MG63 (cell line): ENCODE measurements at regions not wholly inside any gene's neighbourhood (a gene's known extent, or its start where the extent isn't known, plus 50 kb on each side); places are given as distances from the start of the nearest gene placed in this dataset.
"Not testable (repeated sequence)": the region's sequence is repeated elsewhere in the genome, so short reads cannot be mapped to it uniquely, and the experiment has no call there.

Experiments
- DNase-seq: peaks from one replicate; pipeline ENCODE4 v3.0.0-alpha.2; 2020
- H3K27me3 ChIP-seq: fragments of 250-450 bp; sonication (Bioruptor Pico); 2 replicates; pipeline ENCODE4 v1.5.1; 2020; ENCODE audit warnings: mild to moderate bottlenecking, moderate library complexity
- H3K36me3 ChIP-seq: fragments of 250-450 bp; sonication (Bioruptor Pico); 2 replicates; pipeline ENCODE4 v1.5.1; 2020; ENCODE audit warnings: mild to moderate bottlenecking, moderate library complexity
- H3K4me3 ChIP-seq: fragments of 250-450 bp; sonication (Bioruptor Pico); 2 replicates; pipeline ENCODE4 v1.5.1; 2020; ENCODE audit warnings: mild to moderate bottlenecking, moderate library complexity
- H3K9me3 ChIP-seq: fragments of 250-450 bp; sonication (Bioruptor Pico); 2 replicates; pipeline ENCODE4 v1.5.1; 2020; ENCODE audit warnings: mild to moderate bottlenecking, moderate library complexity

DNA sequence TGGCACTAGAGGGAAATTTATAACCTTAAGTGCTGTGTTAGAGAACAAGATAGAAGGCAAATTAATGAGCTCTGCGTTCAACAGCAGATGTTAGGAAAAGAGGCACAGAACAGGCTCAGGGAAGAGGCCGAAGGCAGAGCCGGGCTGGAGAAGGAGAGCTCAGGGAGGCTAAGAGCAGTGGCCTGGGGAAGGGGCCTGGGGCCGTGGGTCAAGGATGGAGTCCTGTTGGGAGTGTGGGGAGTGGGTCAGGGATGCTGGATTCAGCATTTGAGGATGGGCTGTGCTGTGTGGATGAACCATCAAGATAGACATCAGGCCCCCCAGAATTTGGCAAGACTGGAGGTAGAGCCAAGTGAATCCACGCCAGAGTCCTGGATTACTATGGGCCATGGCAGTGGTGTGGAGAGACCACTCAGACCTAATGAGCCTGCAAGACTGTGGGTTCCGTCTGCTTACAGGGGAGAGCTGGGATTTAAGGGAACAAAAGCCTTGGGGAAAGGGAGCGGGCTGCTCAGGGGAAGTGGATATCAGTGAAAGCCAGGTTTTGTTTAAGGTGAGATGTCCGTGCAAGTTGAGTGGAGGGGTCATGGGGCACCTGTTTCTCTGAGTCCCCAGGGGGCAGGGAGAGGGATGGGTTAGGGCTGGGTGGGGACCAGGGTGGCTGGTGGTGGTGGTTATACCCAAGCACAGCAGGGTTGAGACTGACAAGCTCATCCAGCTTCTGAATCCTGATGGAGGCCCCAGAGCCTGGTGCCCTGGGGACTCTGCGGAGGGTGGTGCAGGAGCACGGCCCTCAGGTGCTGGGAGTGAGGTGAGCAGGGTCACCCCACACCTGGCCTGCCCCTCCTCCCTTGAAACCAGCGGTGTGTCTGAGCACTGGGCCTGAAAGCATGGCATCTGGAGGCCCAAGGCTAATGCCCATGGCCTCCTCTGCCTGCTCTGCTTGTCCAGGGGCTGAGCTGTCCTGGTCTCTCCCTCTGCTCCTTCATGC, 101.7 kb downstream of the BMS1 start:
- no peaks in the 10 kb centered on the region for H3K36me3 ChIP-seq
- H3K4me3 ChIP-seq = no peak overlapping the region
- H3K9me3 ChIP-seq = no peaks in the 10 kb centered on the region; the same call in 1 of the 2 replicates
- H3K27me3 ChIP-seq = no peaks in the 10 kb centered on the region
- DNase-seq = no peak

DNA sequence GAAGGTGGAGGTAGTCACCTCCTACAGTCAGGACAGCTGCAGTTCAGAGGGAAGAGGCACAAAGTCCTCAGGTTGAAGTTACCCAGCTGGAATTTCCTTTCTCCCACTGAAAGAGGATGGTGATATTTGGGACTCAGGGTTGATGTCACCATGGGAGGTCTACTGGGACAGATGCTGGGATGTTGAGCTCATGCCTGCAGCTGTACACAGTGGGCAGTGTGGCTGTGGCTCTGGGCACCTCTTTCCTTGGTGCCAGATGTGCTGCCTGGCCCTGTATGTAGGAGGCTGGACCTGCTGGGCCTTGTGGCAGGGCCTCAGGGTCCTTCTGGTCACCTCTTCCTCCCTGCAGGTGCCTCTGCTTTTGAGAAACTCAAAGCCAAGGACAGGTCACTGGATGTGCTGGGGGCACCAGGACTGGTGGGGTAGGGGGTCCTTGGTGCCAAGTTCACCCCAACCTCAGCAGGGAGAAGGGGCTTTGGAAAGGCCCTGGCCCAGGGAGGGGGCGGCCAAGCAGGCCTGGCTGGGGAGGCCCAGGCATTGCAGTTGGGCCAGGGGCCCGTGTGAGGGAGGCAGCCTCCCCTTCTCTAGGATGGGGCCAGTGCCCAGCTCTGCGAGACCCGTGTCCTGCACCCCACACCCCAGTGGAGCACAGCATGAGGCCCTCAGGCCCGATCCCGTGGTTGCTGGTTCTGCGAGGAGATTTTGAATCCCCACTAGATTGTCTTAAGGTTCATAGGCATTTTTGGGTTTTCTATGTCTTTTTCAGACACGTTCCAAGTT, 103.1 kb downstream of the BMS1 start:
- Histone ChIP-seq H3K27me3 (no peaks in the 10 kb centered on the region), H3K36me3 (no peaks in the 10 kb centered on the region), H3K9me3 (no peaks in the 10 kb centered on the region; the same call in 1 of the 2 replicates), H3K4me3 (no peak overlapping the region)
- DNase-seq = no peak

DNA sequence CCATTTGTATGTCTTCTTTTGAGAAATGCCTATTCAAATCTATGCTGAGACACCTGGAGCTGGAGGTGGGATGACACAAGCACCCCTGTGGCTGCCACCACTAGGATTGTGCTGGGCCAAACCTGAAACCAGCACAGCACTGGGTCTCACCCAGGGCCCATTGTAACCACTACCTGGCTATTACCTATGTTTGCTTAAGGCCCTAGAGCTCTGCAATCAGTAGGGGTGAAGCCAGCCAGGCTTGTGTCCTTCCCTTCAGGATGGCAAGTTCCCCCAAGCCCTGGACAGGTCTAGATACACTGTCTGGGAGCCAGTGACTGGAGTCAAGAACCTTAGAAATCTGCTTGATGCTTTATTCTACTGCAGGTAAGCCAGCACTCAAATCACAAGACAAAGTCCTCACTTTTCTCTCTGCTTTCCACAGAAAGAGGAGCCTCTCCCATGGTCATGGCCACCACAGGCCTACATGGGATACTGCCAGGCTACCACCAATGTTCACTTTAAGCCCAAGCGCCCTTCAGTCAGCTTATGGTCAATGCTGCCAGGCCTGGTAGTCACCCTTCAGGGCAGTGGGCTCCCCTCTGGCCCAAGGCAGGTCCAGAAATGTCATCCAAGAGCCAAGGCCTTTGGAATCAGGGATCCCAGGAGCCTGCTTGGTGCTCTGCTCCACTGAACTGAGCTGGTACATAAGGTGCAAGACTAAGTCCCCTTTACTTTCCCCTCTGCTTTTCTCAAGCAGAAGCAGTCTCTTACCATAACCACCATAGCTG, 105.3 kb downstream of the BMS1 start:
- Histone ChIP-seq H3K36me3 (no peaks in the 10 kb centered on the region), H3K9me3 (no peaks in the 10 kb centered on the region), H3K27me3 (no peaks in the 10 kb centered on the region), H3K4me3 (no peak overlapping the region)
- DNase-seq = no peak

DNA sequence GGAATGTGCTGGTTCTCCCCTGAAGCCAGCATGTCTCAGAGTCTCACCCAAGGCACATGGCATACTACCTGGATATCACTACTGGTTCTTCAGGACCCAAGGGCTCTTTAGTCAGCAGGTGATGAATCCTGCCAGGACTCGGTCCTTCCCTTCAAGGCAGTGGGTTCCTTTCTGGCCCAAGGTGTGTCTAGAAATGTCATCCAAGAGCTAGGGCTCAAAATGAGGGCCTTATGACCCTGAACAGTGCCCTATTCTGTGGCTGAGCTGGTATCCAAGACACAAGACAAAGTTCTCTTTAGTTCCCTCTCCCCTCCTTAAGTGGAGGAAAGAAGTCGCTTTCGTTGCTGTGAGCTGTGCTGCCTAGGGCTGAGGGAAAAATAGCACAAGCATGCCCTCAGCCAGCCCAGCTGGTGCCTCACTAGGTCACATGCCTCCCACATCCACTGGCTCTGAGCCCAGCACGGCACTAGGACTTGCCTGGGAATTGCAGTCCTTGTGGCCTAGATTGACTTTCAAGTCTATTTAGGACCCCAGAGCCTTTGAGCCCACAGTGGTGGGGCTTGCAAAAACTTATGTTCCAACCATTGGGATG, 106.0 kb downstream of the BMS1 start:
- no peak for DNase-seq

DNA sequence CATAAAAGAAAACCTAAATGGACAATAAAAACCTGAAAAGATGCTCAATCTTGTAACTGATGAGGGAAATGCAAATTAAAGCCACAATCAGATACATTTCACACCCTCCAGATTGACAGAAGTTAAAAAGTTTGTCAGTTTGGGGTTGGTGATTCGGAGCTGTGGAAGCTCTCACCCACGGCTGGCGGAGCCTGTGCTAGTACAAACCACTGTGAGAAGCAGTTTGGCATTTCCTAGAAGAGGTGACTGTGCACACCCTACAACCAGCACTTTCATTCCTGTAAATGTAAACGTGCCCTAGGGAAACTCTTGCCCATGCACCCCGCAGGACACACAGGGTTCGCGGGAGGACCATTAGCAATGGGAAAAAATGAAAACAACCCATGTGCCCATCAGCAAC, 114.1 kb downstream of the BMS1 start:
- Histone ChIP-seq H3K36me3 (no peaks in the 10 kb centered on the region), H3K4me3 (no peak overlapping the region), H3K27me3 (peaks cover 2% of the 10 kb centered on the region; the same call in 1 of the 2 replicates), H3K9me3 (no peaks in the 10 kb centered on the region)
- DNase-seq = no peak

More for the DNA sequence above, 106.0 kb downstream of the BMS1 start:
- Histone ChIP-seq H3K9me3 (no peaks in the 10 kb centered on the region), H3K4me3 (no peak overlapping the region), H3K27me3 (no peaks in the 10 kb centered on the region), H3K36me3 (no peaks in the 10 kb centered on the region)

DNA sequence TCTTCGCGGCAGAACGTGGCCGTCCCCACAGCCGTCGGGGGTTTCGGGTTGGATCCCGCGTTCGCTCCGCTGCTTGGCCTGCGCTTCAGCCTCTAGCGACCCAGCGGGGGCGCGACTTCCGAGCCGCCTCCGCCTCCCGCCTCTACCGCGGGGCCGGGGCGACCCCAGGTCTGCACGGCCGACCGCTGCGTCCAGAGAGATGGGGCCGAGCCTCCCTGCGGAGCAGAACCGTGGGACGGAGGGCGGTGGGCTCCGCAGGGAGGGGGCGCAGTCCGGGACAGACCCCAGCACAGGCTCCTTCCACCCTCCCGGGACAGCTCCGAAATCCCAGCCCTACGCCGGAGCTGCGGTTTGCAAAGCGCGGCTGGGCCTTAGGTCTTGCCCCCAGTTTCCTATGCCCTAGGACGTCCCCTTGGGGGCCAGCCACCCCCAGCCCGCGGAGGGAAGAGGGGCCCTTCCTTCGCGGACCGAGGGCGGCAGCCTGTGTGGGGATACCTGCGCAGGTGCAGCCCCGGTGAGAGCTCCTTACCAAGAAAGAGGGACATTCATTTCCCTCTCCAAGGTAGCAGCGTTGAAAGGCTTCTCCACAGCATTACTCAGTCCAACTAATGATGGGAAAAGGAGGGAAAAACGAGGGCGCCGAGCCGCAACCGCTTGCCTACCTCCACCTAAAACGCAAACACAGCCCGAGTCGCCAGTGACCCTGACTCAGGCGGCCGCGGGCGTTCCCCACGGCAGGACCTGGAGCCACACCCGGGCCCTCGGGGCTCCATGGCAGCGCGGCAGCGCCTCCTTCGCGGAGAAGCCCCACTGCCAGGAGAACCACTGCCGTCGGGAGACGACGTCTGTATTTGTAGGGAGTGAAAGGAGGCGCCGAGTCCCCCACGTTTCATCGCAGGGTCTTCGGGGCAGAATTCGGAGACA, 115.7 kb downstream of the BMS1 start:
- Histone ChIP-seq H3K36me3 (no peaks in the 10 kb centered on the region), H3K27me3 (peaks cover 2% of the 10 kb centered on the region; the same call in 1 of the 2 replicates), H3K4me3 (no peak overlapping the region), H3K9me3 (no peaks in the 10 kb centered on the region)
- DNase-seq = no peak

DNA sequence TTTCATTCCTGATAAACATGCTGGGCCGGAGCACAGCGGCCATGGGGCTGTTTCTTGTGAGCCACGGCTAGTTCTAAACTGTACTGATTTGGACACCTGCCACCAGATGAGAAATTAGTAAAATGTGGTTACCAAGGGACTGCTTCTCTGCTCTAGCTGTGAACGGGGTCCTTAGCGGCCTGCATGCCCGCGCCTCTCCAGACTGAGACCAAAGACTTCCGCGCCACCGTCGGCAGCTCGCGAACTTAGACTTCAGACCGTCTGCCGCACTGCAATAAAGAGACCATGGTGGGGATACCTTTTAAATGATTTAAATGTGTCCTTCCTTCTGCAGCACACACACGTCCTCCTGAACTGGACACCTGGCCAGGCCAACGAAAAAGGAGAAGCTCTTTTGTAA, 116.4 kb downstream of the BMS1 start:
- H3K4me3 ChIP-seq = no peak overlapping the region
- DNase-seq = no peak
- H3K27me3 ChIP-seq = peaks cover 2% of the 10 kb centered on the region; the same call in 1 of the 2 replicates
- H3K9me3 ChIP-seq = no peaks in the 10 kb centered on the region
- no peaks in the 10 kb centered on the region for H3K36me3 ChIP-seq

DNA sequence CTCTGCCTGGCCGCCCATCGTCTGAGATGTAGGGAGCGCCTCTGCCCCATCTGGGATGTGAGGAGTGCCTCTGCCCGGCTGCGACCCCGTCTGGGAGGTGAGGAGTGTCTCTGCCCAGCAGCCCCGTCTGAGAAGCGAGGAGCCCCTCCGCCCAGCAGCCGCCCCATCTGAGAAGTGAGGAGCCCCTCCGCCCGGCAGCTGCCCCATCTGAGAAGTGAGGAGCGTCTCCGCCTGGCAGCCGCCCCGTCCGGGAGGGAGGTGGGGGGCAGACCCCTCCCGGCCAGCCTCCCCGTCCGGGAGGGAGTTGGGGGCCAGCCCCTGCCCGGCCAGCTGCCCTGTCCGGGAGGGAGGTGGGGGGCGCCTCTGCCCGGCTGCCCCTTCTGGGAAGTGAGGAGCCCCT, 117.8 kb downstream of the BMS1 start:
- H3K36me3 ChIP-seq, DNase-seq, H3K27me3 ChIP-seq, H3K4me3 ChIP-seq, H3K9me3 ChIP-seq: not testable (repeated sequence)

DNA sequence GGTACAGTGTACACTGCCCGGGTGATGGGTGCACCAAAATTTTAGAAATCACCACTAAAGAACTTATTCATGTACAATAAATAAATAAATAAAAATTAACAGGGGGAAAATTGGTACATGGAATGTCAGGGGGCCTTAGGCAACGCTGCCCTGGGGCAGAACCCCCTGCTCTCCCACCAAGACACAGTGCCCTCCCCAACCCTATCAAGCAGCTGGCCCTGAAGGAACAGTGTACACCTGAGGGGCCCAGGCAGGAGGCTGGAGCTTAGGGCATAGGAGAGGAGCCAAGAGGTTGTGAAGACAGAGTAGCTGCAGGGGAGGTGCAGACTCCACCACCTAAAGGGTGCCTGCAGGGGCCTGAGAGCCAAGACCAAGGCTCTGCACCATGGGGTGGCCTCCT, 128.8 kb downstream of the BMS1 start:
- Histone ChIP-seq H3K9me3 (no peaks in the 10 kb centered on the region; the same call in 1 of the 2 replicates), H3K4me3 (no peak overlapping the region), H3K36me3 (no peaks in the 10 kb centered on the region), H3K27me3 (no peaks in the 10 kb centered on the region)
- DNase-seq = no peak

DNA sequence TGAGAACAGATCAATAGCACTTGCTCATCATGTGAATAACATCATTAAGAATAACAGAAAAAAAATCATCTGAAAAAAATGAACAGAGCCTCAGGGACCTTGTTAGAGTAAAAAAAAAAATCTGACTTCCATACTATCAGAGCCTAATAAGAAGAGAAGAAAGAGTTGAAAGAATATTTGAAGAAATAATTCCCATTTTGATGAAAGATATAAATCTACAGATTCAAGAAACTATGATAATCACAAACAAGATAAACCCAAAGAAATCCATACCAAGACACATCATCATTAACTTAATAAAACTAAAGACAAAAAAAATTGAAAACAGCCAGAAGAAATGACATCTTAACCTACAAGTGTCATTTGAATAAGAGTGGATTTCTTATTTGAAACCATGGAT, 134.4 kb downstream of the BMS1 start:
- Histone ChIP-seq H3K36me3 (no peaks in the 10 kb centered on the region), H3K27me3 (no peaks in the 10 kb centered on the region), H3K9me3 (peaks cover 5% of the 10 kb centered on the region; the same call in 1 of the 2 replicates), H3K4me3 (no peak overlapping the region)
- DNase-seq = no peak

DNA sequence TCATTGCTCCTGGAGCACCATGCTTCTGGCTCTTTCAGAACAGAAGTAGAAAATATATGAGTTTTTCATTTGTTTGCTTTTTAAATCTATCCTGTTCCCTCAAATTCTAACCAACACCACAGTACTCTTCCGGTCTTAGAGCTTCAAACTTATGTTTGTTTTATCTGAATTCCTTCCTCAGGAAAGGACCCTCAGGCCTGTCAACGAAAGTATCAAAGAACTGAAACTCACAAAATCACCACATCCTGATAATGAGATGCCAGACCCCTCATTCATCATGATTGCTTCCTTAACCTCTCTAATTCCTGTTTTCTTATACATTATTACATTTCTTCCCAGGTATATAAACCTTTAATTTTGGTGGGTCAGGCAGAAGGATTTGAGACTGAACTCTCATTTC, 135.2 kb downstream of the BMS1 start:
- no peaks in the 10 kb centered on the region for H3K27me3 ChIP-seq
- no peak for DNase-seq
- H3K36me3 ChIP-seq = no peaks in the 10 kb centered on the region
- H3K4me3 ChIP-seq = no peak overlapping the region
- peaks cover 5% of the 10 kb centered on the region; the same call in 1 of the 2 replicates for H3K9me3 ChIP-seq

DNA sequence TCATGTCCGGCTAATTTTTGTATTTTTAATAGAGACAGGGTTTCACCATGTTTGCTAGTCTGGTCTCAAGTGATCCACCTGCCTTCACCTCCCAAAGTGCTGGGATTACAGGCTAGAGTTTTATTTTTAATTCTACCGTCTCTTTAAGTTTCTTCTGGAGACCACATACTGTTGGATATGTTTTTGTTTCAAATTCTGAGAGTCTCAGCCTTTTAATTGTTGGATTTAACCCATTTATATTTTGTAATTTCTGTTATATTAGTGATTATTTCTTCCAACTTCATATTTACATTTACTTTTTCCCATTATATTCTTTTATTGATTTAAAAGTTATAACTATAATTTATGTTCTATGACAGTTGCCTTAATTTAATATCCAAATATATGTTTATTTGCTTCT, 139.4 kb downstream of the BMS1 start:
- no peaks in the 10 kb centered on the region for H3K27me3 ChIP-seq
- no peak for DNase-seq
- no peak overlapping the region for H3K4me3 ChIP-seq
- peaks cover 2% of the 10 kb centered on the region; the same call in 1 of the 2 replicates for H3K9me3 ChIP-seq
- H3K36me3 ChIP-seq = no peaks in the 10 kb centered on the region

DNA sequence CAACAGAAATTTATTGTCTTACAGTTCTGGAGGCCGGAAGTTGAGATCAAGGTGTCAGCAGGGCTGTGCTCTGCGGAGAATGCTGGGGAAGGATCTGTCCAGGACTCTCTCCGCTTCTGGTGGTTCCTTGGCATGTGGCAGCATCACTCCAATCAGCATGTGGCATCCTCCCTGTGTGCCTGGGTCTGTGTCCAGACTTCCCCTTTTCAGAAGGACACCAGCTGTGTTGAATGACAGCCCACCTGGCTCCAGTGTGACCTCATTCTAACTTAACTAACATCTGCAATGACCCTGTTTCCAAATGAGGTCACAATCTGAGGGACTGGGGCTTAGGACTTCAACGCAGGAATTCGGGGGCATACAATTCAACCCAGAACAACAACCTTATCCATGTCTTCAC, 141.9 kb downstream of the BMS1 start:
- DNase-seq = no peak
- H3K27me3 ChIP-seq = no peaks in the 10 kb centered on the region
- H3K4me3 ChIP-seq = no peak overlapping the region
- no peaks in the 10 kb centered on the region; the same call in 1 of the 2 replicates for H3K9me3 ChIP-seq
- no peaks in the 10 kb centered on the region for H3K36me3 ChIP-seq

DNA sequence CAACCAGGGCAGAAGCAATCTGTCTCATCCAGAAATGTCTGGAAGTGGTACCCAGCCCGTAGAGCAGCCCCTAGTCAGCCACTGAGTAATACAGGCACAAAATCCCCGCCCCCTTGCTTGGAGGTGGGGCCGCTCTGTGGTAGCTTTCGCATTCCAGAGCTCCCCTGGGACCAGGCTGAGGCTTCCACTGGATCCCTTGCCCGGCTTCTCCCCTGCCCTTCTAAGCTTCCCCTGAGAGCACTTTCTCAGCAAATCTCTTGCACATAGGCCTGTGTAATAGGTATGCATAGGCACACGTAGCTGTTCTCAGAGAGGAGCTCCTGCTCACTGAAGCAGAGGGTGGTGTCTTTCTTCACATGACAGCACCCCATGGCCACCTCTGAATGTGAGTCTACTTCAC, 144.2 kb downstream of the BMS1 start:
- H3K36me3 ChIP-seq = no peaks in the 10 kb centered on the region
- H3K27me3 ChIP-seq = no peaks in the 10 kb centered on the region
- H3K9me3 ChIP-seq = no peaks in the 10 kb centered on the region
- DNase-seq = peak; percentile 63
- no peak overlapping the region for H3K4me3 ChIP-seq

DNA sequence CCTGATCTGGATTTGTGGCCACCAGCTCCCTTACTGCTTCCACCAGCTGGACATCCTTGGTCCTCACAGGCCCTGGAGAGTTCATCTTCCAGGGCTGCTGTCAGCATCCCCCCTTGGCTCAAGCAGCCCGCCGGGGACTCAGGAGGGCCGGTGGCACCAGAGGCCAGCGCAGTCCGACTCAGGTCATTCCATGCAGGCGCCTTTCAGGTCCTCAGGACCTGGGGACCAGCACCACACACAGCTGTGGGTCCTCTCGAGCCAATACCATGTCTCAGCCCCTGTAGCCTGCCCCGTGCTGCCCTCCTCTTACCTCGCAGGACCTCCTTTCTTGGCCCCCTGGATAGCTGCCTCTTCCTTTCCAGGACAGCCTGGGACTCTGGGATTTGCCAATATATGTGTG, 145.5 kb downstream of the BMS1 start:
- Histone ChIP-seq H3K9me3 (no peaks in the 10 kb centered on the region), H3K4me3 (no peak overlapping the region), H3K36me3 (no peaks in the 10 kb centered on the region), H3K27me3 (no peaks in the 10 kb centered on the region)
- no peak for DNase-seq
